ENCODE measurements at regions not wholly inside any gene's neighbourhood (a gene's known extent, or its start where the extent isn't known, plus 50 kb on each side); places are given as distances from the start of the nearest gene placed in this dataset.

GRCh38 chr2:242020196-242021004 lies 150.9 kb downstream of the RTP5 start:
- no peak for TF ChIP-seq POLR2AphosphoS5 (IDR thresholded peaks at IDR 0.05)
- no peak for TF ChIP-seq CTCF (IDR thresholded peaks at IDR 0.05)
- TF ChIP-seq POLR2A (IDR thresholded peaks at IDR 0.05) = no peak
- TF ChIP-seq EP300 (IDR thresholded peaks at IDR 0.05) = no peak
- H3K27me3 ChIP-seq = peaks cover 0 to 24% (median 6%) of the 10 kb centered on the region in 3 donors
- H3K4me1 ChIP-seq = no peaks in the 10 kb centered on the region
- H3K27ac ChIP-seq = no peak overlapping the region
- WGBS, 2 donors = 33 to 55% methylated on average over 26 of the region's 26 CpGs
- peak; percentile 63 for DNase-seq
- no peaks in the 10 kb centered on the region for H3K9me3 ChIP-seq
- intact Hi-C loops (cut with DNase I) = no loop called here
- no peaks in the 10 kb centered on the region for H3K36me3 ChIP-seq
- no peak overlapping the region for H3K4me3 ChIP-seq

- peak; percentile 36 for DNase-seq
- Histone ChIP-seq H3K27ac (no peak overlapping the region), H3K27me3 (peaks cover 0 to 26% (median 6%) of the 10 kb centered on the region in 3 donors), H3K4me3 (no peak overlapping the region), H3K4me1 (no peaks in the 10 kb centered on the region), H3K9me3 (no peaks in the 10 kb centered on the region), H3K36me3 (no peaks in the 10 kb centered on the region)
- TF ChIP-seq EP300 (IDR thresholded peaks at IDR 0.05) (no peak), POLR2A (IDR thresholded peaks at IDR 0.05) (no peak), CTCF (IDR thresholded peaks at IDR 0.05) (no peak), POLR2AphosphoS5 (IDR thresholded peaks at IDR 0.05) (no peak)
- intact Hi-C loops (cut with DNase I) = no loop called here
- WGBS, 2 donors = 59 to 77% methylated on average over 12 of the region's 12 CpGs
These were observed 153.2 kb downstream of the RTP5 start for GRCh38 chr2:242022550-242023290.

- no peak overlapping the region for H3K4me3 ChIP-seq
- no peaks in the 10 kb centered on the region for H3K9me3 ChIP-seq
- no peak for TF ChIP-seq POLR2AphosphoS5 (IDR thresholded peaks at IDR 0.05)
- TF ChIP-seq EP300 (IDR thresholded peaks at IDR 0.05) = no peak
- no peak for TF ChIP-seq POLR2A (IDR thresholded peaks at IDR 0.05)
- no peak for TF ChIP-seq CTCF (IDR thresholded peaks at IDR 0.05)
- peak; percentile 39 for DNase-seq
- intact Hi-C loops (cut with DNase I) = no loop called here
- H3K27me3 ChIP-seq = peaks cover 0 to 26% (median 6%) of the 10 kb centered on the region in 3 donors
- H3K4me1 ChIP-seq = no peaks in the 10 kb centered on the region
- no peaks in the 10 kb centered on the region for H3K36me3 ChIP-seq
- 83 to 90% methylated on average over 18 of the region's 18 CpGs for whole genome bisulfite sequencing, 2 donors
- H3K27ac ChIP-seq = no peak overlapping the region
These were observed 155.3 kb downstream of the RTP5 start for GRCh38 chr2:242024751-242025355.

- Histone ChIP-seq H3K4me1 (no peaks in the 10 kb centered on the region), H3K27ac (no peak overlapping the region), H3K9me3 (no peaks in the 10 kb centered on the region), H3K36me3 (no peaks in the 10 kb centered on the region), H3K4me3 (no peak overlapping the region), H3K27me3 (peaks cover 0 to 26% (median 6%) of the 10 kb centered on the region in 3 donors)
- intact Hi-C loops (cut with DNase I) = no loop called here
- no peak for TF ChIP-seq EP300 (IDR thresholded peaks at IDR 0.05)
- TF ChIP-seq POLR2A (IDR thresholded peaks at IDR 0.05) = no peak
- no peak for TF ChIP-seq CTCF (IDR thresholded peaks at IDR 0.05)
- no peak for TF ChIP-seq POLR2AphosphoS5 (IDR thresholded peaks at IDR 0.05)
- WGBS, 2 donors = 92 to 94% methylated on average over 24 of the region's 24 CpGs
- DNase-seq = peak; percentile 51
These were observed 158.3 kb downstream of the RTP5 start for GRCh38 chr2:242027676-242028450.
